Panc1 (cell line): ENCODE measurements at regions not wholly inside any gene's neighbourhood (a gene's known extent, or its start where the extent isn't known, plus 50 kb on each side); places are given as distances from the start of the nearest gene placed in this dataset.

Experiments
- ATAC-seq: fragments of 200-7000 bp; cut with Tn5 transposase; 2 replicates; pipeline ENCODE4 v1.9.1; 2020; ENCODE audit warnings: mild to moderate bottlenecking, moderate library complexity
- BruUV-seq: library from RNA; stranded (reverse); fragments of 400-500 nt; replicated peaks from 2 replicates; lab custom pipeline; 2021; lab: Mats Ljungman, UMichigan
- CTCF ChIA-PET: fragments of 300-600 bp; sonication (Branson Sonifier 250); formaldehyde crosslinking; loops from one replicate; lab custom pipeline; 2022; ENCODE audit warnings: antibody characterized with exemption; lab: Charles Lee
- POLR2A ChIA-PET: fragments of 300-600 bp; sonication (Branson Sonifier 250); formaldehyde crosslinking; loops from one replicate; lab custom pipeline; 2022; ENCODE audit warnings: antibody characterized with exemption; lab: Charles Lee
- DNase-seq: peaks from one replicate; pipeline ENCODE4 v3.0.0-alpha.2; 2010; ENCODE audit warnings: low read depth, low spot score
- H3K27ac ChIP-seq: 2 replicates; pipeline ENCODE4 v1.5.1; 2011; ENCODE audit warnings: mild to moderate bottlenecking, low read length, inconsistent platforms
- H3K27me3 ChIP-seq: fragments of 200-500 bp; sonication (Bioruptor generic); 2 replicates; pipeline ENCODE4 v1.6.0; 2014; ENCODE audit warnings: low read length, inconsistent platforms; ENCODE audit not compliant: control insufficient read depth, insufficient read depth
- H3K36me3 ChIP-seq: fragments of 200-500 bp; sonication (Bioruptor generic); 2 replicates; pipeline ENCODE4 v1.5.1; 2014; ENCODE audit warnings: inconsistent platforms, mild to moderate bottlenecking, low read length, moderate library complexity; ENCODE audit not compliant: control insufficient read depth, insufficient read depth
- H3K4me1 ChIP-seq: 2 replicates; pipeline ENCODE4 v1.5.1; 2011; ENCODE audit warnings: inconsistent platforms, mild to moderate bottlenecking, low read length, moderate library complexity; ENCODE audit not compliant: control insufficient read depth, insufficient read depth
- H3K4me3 ChIP-seq, 2 experiments: 2 replicates each; pipeline ENCODE4 v1.5.1; 2011 to 2012; ENCODE audit warnings: low read depth in 2 of 2, low read length in 2 of 2, mild to moderate bottlenecking in 2 of 2, inconsistent platforms in 1 of 2, moderate library complexity in 1 of 2
- H3K9me3 ChIP-seq: fragments of 200-500 bp; sonication (Bioruptor generic); 2 replicates; pipeline ENCODE4 v1.5.1; 2014; ENCODE audit warnings: low read depth, mild to moderate bottlenecking, inconsistent platforms, low read length, moderate library complexity; ENCODE audit not compliant: control insufficient read depth, insufficient read depth
- POLR2AphosphoS5 ChIP-seq: IDR thresholded peaks from 2 replicates; pipeline ENCODE4 v1.6.1; 2012; ENCODE audit warnings: mild to moderate bottlenecking, low read depth, low read length, moderate library complexity
- SIN3A ChIP-seq: IDR thresholded peaks from 2 replicates; pipeline ENCODE4 v1.6.1; 2012; ENCODE audit warnings: low read depth, mild to moderate bottlenecking, low read length, moderate library complexity, borderline replicate concordance; ENCODE audit not compliant: insufficient read depth
- TCF7L2 ChIP-seq: IDR thresholded peaks from 2 replicates; pipeline ENCODE4 v1.6.1; 2011; ENCODE audit warnings: mild to moderate bottlenecking, low read depth, low read length, inconsistent platforms
- in situ Hi-C: cut with HindIII; loops from 2 replicates; pipeline ENCODE4 v1.10.0; 2016; ENCODE audit warnings: low sequenced_read_pairs, low pct_unique_long_range_greater_than_20kb
- intact Hi-C: fragments of 100-400 bp; cut with micrococcal nuclease; formaldehyde crosslinking; loops from one replicate; pipeline ENCODE4 v1.10.0; 2022; ENCODE audit not compliant: unreplicated experiment
- TF ChIP-seq, protein P1 (sequence below), 2 experiments: IDR thresholded peaks; 2 replicates each; pipeline ENCODE4 v1.6.1; 2011 to 2012; ENCODE audit warnings: low read depth in 2 of 2, control low read depth in 1 of 2, low read length in 1 of 2, mild to moderate bottlenecking in 1 of 2, moderate library complexity in 1 of 2; ENCODE audit not compliant: insufficient read depth in 1 of 2
- TF ChIP-seq, protein P2 (sequence below): fragments of 450-650 bp; IDR thresholded peaks from 2 replicates; pipeline ENCODE4 v1.5.1; 2017; ENCODE audit warnings: mild to moderate bottlenecking

GRCh38 chr1:238457610-238458009 is 566.9 kb upstream of the ZP4 start:
- TF ChIP-seq, protein P1, sequence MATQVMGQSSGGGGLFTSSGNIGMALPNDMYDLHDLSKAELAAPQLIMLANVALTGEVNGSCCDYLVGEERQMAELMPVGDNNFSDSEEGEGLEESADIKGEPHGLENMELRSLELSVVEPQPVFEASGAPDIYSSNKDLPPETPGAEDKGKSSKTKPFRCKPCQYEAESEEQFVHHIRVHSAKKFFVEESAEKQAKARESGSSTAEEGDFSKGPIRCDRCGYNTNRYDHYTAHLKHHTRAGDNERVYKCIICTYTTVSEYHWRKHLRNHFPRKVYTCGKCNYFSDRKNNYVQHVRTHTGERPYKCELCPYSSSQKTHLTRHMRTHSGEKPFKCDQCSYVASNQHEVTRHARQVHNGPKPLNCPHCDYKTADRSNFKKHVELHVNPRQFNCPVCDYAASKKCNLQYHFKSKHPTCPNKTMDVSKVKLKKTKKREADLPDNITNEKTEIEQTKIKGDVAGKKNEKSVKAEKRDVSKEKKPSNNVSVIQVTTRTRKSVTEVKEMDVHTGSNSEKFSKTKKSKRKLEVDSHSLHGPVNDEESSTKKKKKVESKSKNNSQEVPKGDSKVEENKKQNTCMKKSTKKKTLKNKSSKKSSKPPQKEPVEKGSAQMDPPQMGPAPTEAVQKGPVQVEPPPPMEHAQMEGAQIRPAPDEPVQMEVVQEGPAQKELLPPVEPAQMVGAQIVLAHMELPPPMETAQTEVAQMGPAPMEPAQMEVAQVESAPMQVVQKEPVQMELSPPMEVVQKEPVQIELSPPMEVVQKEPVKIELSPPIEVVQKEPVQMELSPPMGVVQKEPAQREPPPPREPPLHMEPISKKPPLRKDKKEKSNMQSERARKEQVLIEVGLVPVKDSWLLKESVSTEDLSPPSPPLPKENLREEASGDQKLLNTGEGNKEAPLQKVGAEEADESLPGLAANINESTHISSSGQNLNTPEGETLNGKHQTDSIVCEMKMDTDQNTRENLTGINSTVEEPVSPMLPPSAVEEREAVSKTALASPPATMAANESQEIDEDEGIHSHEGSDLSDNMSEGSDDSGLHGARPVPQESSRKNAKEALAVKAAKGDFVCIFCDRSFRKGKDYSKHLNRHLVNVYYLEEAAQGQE (IDR thresholded peaks at IDR 0.05; ENCODE audit: insufficient read depth in 1 of 2, low read depth in 2 of 2, low read length in 1 of 2): no peak
- TF ChIP-seq, protein P2, sequence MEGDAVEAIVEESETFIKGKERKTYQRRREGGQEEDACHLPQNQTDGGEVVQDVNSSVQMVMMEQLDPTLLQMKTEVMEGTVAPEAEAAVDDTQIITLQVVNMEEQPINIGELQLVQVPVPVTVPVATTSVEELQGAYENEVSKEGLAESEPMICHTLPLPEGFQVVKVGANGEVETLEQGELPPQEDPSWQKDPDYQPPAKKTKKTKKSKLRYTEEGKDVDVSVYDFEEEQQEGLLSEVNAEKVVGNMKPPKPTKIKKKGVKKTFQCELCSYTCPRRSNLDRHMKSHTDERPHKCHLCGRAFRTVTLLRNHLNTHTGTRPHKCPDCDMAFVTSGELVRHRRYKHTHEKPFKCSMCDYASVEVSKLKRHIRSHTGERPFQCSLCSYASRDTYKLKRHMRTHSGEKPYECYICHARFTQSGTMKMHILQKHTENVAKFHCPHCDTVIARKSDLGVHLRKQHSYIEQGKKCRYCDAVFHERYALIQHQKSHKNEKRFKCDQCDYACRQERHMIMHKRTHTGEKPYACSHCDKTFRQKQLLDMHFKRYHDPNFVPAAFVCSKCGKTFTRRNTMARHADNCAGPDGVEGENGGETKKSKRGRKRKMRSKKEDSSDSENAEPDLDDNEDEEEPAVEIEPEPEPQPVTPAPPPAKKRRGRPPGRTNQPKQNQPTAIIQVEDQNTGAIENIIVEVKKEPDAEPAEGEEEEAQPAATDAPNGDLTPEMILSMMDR: no peak
- TF ChIP-seq TCF7L2: no peak
- no peak for TF ChIP-seq POLR2AphosphoS5
- TF ChIP-seq SIN3A: no peak
- POLR2A ChIA-PET: no interaction called here
- BruUV-seq: no TSS peak
- Histone ChIP-seq H3K27ac (no peak overlapping the region), H3K27me3 (no peaks in the 10 kb centered on the region), H3K9me3 (no peaks in the 10 kb centered on the region), H3K36me3 (no peaks in the 10 kb centered on the region), H3K4me1 (no peaks in the 10 kb centered on the region), H3K4me3 (no peak overlapping the region)
- CTCF ChIA-PET: no interaction called here
- no peak for DNase-seq
- no peak for ATAC-seq
- in situ Hi-C loops (no loop called here), intact Hi-C loops (no loop called here)

- CTCF ChIA-PET: no interaction called here
- Histone ChIP-seq H3K36me3 (no peaks in the 10 kb centered on the region), H3K27ac (no peak overlapping the region), H3K9me3 (no peaks in the 10 kb centered on the region), H3K4me3 (no peak overlapping the region), H3K27me3 (no peaks in the 10 kb centered on the region), H3K4me1 (no peaks in the 10 kb centered on the region)
- ATAC-seq (no peak), DNase-seq (no peak)
- TF ChIP-seq TCF7L2 (no peak), SIN3A (no peak), POLR2AphosphoS5 (no peak)
- intact Hi-C loops (no loop called here), in situ Hi-C loops (no loop called here)
- POLR2A ChIA-PET: no interaction called here
- no TSS peak for BruUV-seq
Measured at GRCh38 chr1:238451781-238452310, 561.1 kb upstream of the ZP4 start.

DNA sequence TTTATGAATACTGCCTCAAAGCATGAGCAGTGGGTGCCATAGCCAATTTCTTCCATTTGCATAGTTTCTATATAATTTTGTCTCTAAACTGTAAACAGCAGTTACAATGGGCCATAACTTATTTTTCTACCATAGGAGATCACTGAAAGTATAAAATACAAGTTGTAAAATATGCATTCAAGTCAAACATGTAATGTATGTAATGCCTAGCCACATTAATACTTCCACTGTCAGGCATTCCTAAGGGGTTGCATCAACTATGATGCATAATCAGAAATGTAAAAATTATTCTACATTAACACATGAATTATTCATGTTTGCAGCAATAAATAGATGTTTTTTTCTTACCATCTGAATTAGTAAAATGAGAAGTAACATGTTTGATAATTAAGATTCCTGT is 560.3 kb upstream of the ZP4 start:
- Histone ChIP-seq H3K4me1 (no peaks in the 10 kb centered on the region), H3K27me3 (no peaks in the 10 kb centered on the region), H3K36me3 (no peaks in the 10 kb centered on the region), H3K9me3 (no peaks in the 10 kb centered on the region), H3K4me3 (no peak overlapping the region), H3K27ac (no peak overlapping the region)
- intact Hi-C loops (no loop called here), in situ Hi-C loops (no loop called here)
- ATAC-seq (no peak), DNase-seq (no peak)
- CTCF ChIA-PET: no interaction called here
- no TSS peak for BruUV-seq
- POLR2A ChIA-PET: no interaction called here
- TF ChIP-seq, protein P1 (IDR thresholded peaks at IDR 0.05; ENCODE audit: insufficient read depth in 1 of 2, low read depth in 2 of 2, low read length in 1 of 2): no peak
- TF ChIP-seq TCF7L2: no peak
- no peak for TF ChIP-seq POLR2AphosphoS5
- TF ChIP-seq, protein P2: no peak
- TF ChIP-seq SIN3A: no peak
